HepG2 (cell line): ENCODE measurements at regions not wholly inside any gene's neighbourhood (a gene's known extent, or its start where the extent isn't known, plus 50 kb on each side); places are given as distances from the start of the nearest gene placed in this dataset.
"Not testable (repeated sequence)": the region's sequence is repeated elsewhere in the genome, so short reads cannot be mapped to it uniquely, and the experiment has no call there.

Experiments
- ATAC-seq: fragments of 200-7000 bp; cut with Tn5 transposase; 3 replicates; pipeline ENCODE4 v1.9.1; 2020; ENCODE audit warnings: mild to moderate bottlenecking, moderate library complexity
- BruUV-seq: library from RNA; stranded (reverse); fragments of 400-500 nt; replicated peaks from 2 replicates; lab custom pipeline; 2021; lab: Mats Ljungman, UMichigan
- CTCF ChIA-PET: fragments of 300-600 bp; formaldehyde crosslinking; extraction: SDS; loops from one replicate; lab custom pipeline; 2021; ENCODE audit warnings: low total read pairs, inconsistent platforms, low intra/inter-chr PET ratio; lab: Yijun Ruan, JAX
- POLR2A ChIA-PET: fragments of 350-600 bp; sonication (Branson Sonifier 250); formaldehyde crosslinking; loops from one replicate; lab custom pipeline; 2020; ENCODE audit warnings: antibody characterized with exemption, inconsistent platforms; lab: Yijun Ruan, JAX
- DNase-seq: peaks from one replicate; pipeline ENCODE4 v3.0.0-alpha.2; 2015; ENCODE audit warnings: low spot score
- FAIRE-seq: peaks from 3 replicates; lab custom pipeline; 2011; peaks lifted over from hg19 to GRCh38; lab: Jason Lieb, UNC
- H2AFZ ChIP-seq: one replicate; pipeline ENCODE4 v1.6.1; 2011; ENCODE audit warnings: low read length, inconsistent platforms
- H3K27ac ChIP-seq: fragments of 300-600 bp; 3 replicates; pipeline ENCODE4 v1.8.0; 2011; ENCODE audit warnings: mixed run types, mild to moderate bottlenecking, mixed read lengths, low read length, inconsistent platforms; ENCODE audit not compliant: insufficient read depth; ENCODE audit errors: extremely low read length
- H3K27me3 ChIP-seq, 2 experiments: fragments of 200-600 bp in 1 of 2; 2 replicates in 1 of 2; 3 replicates in 1 of 2; pipeline versions ENCODE4 v1.6.0 to v1.8.0; 2011; ENCODE audit warnings: low read length in 2 of 2, mild to moderate bottlenecking in 2 of 2, moderate library complexity in 2 of 2, inconsistent platforms in 1 of 2; ENCODE audit not compliant: insufficient read depth in 2 of 2, control insufficient read depth in 1 of 2
- H3K36me3 ChIP-seq, 2 experiments: fragments of 200-600 bp in 1 of 2; replicated peaks in 1 of 2; 2 replicates in 1 of 2; 3 replicates in 1 of 2; pipeline versions ENCODE4 v1.5.1 to v1.8.0; 2011; ENCODE audit warnings: low read length in 2 of 2, inconsistent platforms in 1 of 2; ENCODE audit not compliant: insufficient read depth in 2 of 2, control insufficient read depth in 1 of 2
- H3K4me1 ChIP-seq: 2 replicates; pipeline ENCODE4 v1.5.1; 2012; ENCODE audit warnings: low read length, inconsistent platforms; ENCODE audit not compliant: insufficient read depth
- H3K4me2 ChIP-seq: 2 replicates; pipeline ENCODE4 v1.6.0; 2011; ENCODE audit warnings: low read depth, low read length, inconsistent platforms
- H3K4me3 ChIP-seq, 3 experiments: fragments of 200-600 bp in 1 of 3; sonication (generic), shearing (Covaris generic) in 1 of 3; replicated peaks in 1 of 3; 2 replicates each; pipeline ENCODE4 v1.5.1; 2011 to 2016; ENCODE audit warnings: low read length in 3 of 3, inconsistent platforms in 2 of 3, low read depth in 2 of 3, mild to moderate bottlenecking in 2 of 3, control low read depth in 1 of 3, mixed read lengths in 1 of 3; ENCODE audit not compliant: insufficient read depth in 1 of 3
- H3K79me2 ChIP-seq: one replicate; pipeline ENCODE4 v1.6.1; 2011; ENCODE audit warnings: low read length, inconsistent platforms; ENCODE audit not compliant: insufficient read depth
- H3K9ac ChIP-seq: 2 replicates; pipeline ENCODE4 v1.6.0; 2011; ENCODE audit warnings: mild to moderate bottlenecking, low read depth, low read length, inconsistent platforms; ENCODE audit not compliant: insufficient read depth
- H3K9me3 ChIP-seq: 2 replicates; pipeline ENCODE4 v1.5.1; 2012; ENCODE audit warnings: mild to moderate bottlenecking, low read length
- H4K20me1 ChIP-seq: 2 replicates; pipeline ENCODE4 v1.6.0; 2011; ENCODE audit warnings: inconsistent platforms, mild to moderate bottlenecking, low read length, moderate library complexity; ENCODE audit not compliant: insufficient read depth
- ARID2 ChIP-seq: sonication (generic); formaldehyde crosslinking; IDR thresholded peaks from 2 replicates; pipeline ENCODE4 v1.8.1; 2022; ENCODE audit warnings: mild to moderate bottlenecking, missing genetic modification reagents, borderline replicate concordance
- ASH2L ChIP-seq: fragments of 300-600, 200-600 bp; sonication (generic); IDR thresholded peaks from 2 replicates; pipeline ENCODE4 v1.7.0; 2017; ENCODE audit warnings: low read depth, mild to moderate bottlenecking, moderate library complexity, mixed read lengths, low read length; ENCODE audit not compliant: insufficient read length
- DNMT3B ChIP-seq: conservative IDR thresholded peaks from 2 replicates; pipeline ENCODE4 v1.6.1; 2016; ENCODE audit warnings: missing biosample characterization, control low read depth
- GMEB1 ChIP-seq: sonication (generic); formaldehyde crosslinking; IDR thresholded peaks from 2 replicates; pipeline ENCODE4 v1.5.1; 2020; ENCODE audit warnings: missing genetic modification reagents, mild to moderate bottlenecking, borderline replicate concordance
- NFATC3 ChIP-seq: sonication (generic); formaldehyde crosslinking; IDR thresholded peaks from 2 replicates; pipeline ENCODE4 v1.5.1; 2020; ENCODE audit warnings: mild to moderate bottlenecking, missing genetic modification reagents
- RFX5 ChIP-seq: IDR thresholded peaks from 2 replicates; pipeline ENCODE4 v1.6.1; 2011; ENCODE audit warnings: low read depth, low read length, improper control_type of control experiment
- SOX6 ChIP-seq, 2 experiments: fragments of 450-650 bp in 1 of 2; sonication (generic) in 1 of 2; formaldehyde crosslinking in 1 of 2; IDR thresholded peaks; 2 replicates each; pipeline versions ENCODE4 v1.4.0 to v1.6.1; 2017 to 2020; ENCODE audit warnings: antibody characterized with exemption in 1 of 2, mild to moderate bottlenecking in 1 of 2, missing genetic modification reagents in 1 of 2
- ZBTB10 ChIP-seq: sonication (generic); formaldehyde crosslinking; IDR thresholded peaks from 2 replicates; pipeline ENCODE4 v1.4.0; 2020; ENCODE audit warnings: missing genetic modification reagents, borderline replicate concordance
- ZNF234 ChIP-seq: sonication (generic); formaldehyde crosslinking; conservative IDR thresholded peaks from 2 replicates; pipeline ENCODE4 v1.5.1; 2020; ENCODE audit warnings: mild to moderate bottlenecking, missing genetic modification reagents
- ZSCAN25 ChIP-seq: sonication (generic); formaldehyde crosslinking; IDR thresholded peaks from 2 replicates; pipeline ENCODE4 v1.8.0; 2022; ENCODE audit warnings: mild to moderate bottlenecking, missing genetic modification reagents
- WGBS: methylation state at CpG from one replicate; pipeline ENCODE4 v1.1.6; 2017; ENCODE audit warnings: low lambda C conversion rate; 5-methylcytosine and 5-hydroxymethylcytosine counted together
- in situ Hi-C: cut with HindIII; loops from 2 replicates; pipeline ENCODE4 v1.10.0; 2017; ENCODE audit warnings: low pct_unique_long_range_greater_than_20kb; ENCODE audit not compliant: extremely low pct_ligation_motif_present
- intact Hi-C: fragments of 100-400 bp; cut with micrococcal nuclease; formaldehyde crosslinking; loops from one replicate; pipeline ENCODE4 v1.10.0; 2022; ENCODE audit not compliant: unreplicated experiment

- H3K79me2 ChIP-seq, result no peaks in the 10 kb centered on the region
- no peak overlapping the region for H2AFZ ChIP-seq
- WGBS, result 12% methylated on average over 5 of the region's 5 CpGs
- ChIA-PET CTCF (no interaction called here), POLR2A (no interaction called here)
- H3K4me2 ChIP-seq, result no peak overlapping the region
- BruUV-seq, result no TSS peak
- H3K4me1 ChIP-seq, result no peaks in the 10 kb centered on the region
- H3K36me3 ChIP-seq, result no peaks in the 10 kb centered on the region
- H3K4me3 ChIP-seq, result no peak overlapping the region
- in situ Hi-C loops (no loop called here), intact Hi-C loops (no loop called here)
- DNase-seq (no peak), FAIRE-seq (no peak), ATAC-seq (no peak)
- no peak overlapping the region for H3K27ac ChIP-seq
- no peak overlapping the region for H3K9ac ChIP-seq
- H3K9me3 ChIP-seq, result no peaks in the 10 kb centered on the region
- no peaks in the 10 kb centered on the region for H4K20me1 ChIP-seq
- no peaks in the 10 kb centered on the region; a peak in 1 of 5 replicates for H3K27me3 ChIP-seq
- TF ChIP-seq ZSCAN25 (CRISPR knock-in tag) (no peak), ASH2L (no peak), SOX6 (IDR thresholded peaks at IDR 0.05) (no peak), SOX6 (CRISPR knock-in tag; IDR thresholded peaks at IDR 0.05) (no peak), ZBTB10 (CRISPR knock-in tag) (no peak), DNMT3B (CRISPR knock-in tag) (no peak), RFX5 (no peak), GMEB1 (CRISPR knock-in tag) (no peak), ARID2 (CRISPR knock-in tag) (no peak), NFATC3 (CRISPR knock-in tag) (no peak), ZNF234 (CRISPR knock-in tag) (no peak)
- TF ChIP-seq, all 625 proteins: peak for 0
These were observed 152.0 kb upstream of the MDFIC2 start for GRCh38 chr3:70464465-70464864.

GRCh38 chr3:70450220-70450619 lies 137.8 kb upstream of the MDFIC2 start:
- H3K79me2 ChIP-seq, H3K9me3 ChIP-seq, H3K4me2 ChIP-seq, H3K4me1 ChIP-seq, CTCF ChIA-PET, H3K4me3 ChIP-seq, H3K36me3 ChIP-seq, DNase-seq, H4K20me1 ChIP-seq, FAIRE-seq, intact Hi-C loops, BruUV-seq, H3K27me3 ChIP-seq, H3K27ac ChIP-seq, ATAC-seq, in situ Hi-C loops, POLR2A ChIA-PET, H2AFZ ChIP-seq, H3K9ac ChIP-seq: not testable (repeated sequence)
- WGBS, result 7% methylated on average over 2 of the region's 2 CpGs
